Neural cell (in vitro differentiated cells): ENCODE measurements at regions not wholly inside any gene's neighbourhood (a gene's known extent, or its start where the extent isn't known, plus 50 kb on each side); places are given as distances from the start of the nearest gene placed in this dataset.

ENCODE experiments used
- EP300 ChIP-seq: fragments of 450-650 bp; conservative IDR thresholded peaks from 2 replicates; pipeline ENCODE4 v1.6.1; 2014; ENCODE audit warnings: antibody characterized with exemption, mild to moderate bottlenecking, moderate library complexity; ENCODE audit not compliant: poor library complexity, severe bottlenecking
- EZH2 ChIP-seq: fragments of 200-600, 300-800 bp; shearing (Covaris generic), sonication (generic); IDR thresholded peaks from 2 replicates; pipeline ENCODE4 v1.6.1; 2014; ENCODE audit warnings: antibody characterized with exemption, low read length, borderline replicate concordance, mild to moderate bottlenecking; ENCODE audit not compliant: insufficient read depth, poor library complexity, severe bottlenecking
- MXI1 ChIP-seq: fragments of 450-650 bp; conservative IDR thresholded peaks from 2 replicates; pipeline ENCODE4 v1.6.1; 2014; ENCODE audit warnings: antibody characterized with exemption, mild to moderate bottlenecking; ENCODE audit not compliant: poor library complexity, severe bottlenecking
- POLR2AphosphoS5 ChIP-seq: IDR thresholded peaks from 2 replicates; pipeline ENCODE4 v1.6.1; 2012
- TAF1 ChIP-seq: IDR thresholded peaks from 2 replicates; pipeline ENCODE4 v1.6.1; 2012; ENCODE audit warnings: low read depth
- TF ChIP-seq, protein P1 (sequence below): fragments of 450-650 bp; IDR thresholded peaks from 2 replicates; pipeline ENCODE4 v1.5.1; 2014; ENCODE audit warnings: antibody characterized with exemption, mild to moderate bottlenecking, moderate library complexity; ENCODE audit not compliant: poor library complexity, severe bottlenecking
- TF ChIP-seq, protein P2 (sequence below): IDR thresholded peaks from 2 replicates; pipeline ENCODE4 v1.6.1; 2012; ENCODE audit warnings: borderline replicate concordance

DNA sequence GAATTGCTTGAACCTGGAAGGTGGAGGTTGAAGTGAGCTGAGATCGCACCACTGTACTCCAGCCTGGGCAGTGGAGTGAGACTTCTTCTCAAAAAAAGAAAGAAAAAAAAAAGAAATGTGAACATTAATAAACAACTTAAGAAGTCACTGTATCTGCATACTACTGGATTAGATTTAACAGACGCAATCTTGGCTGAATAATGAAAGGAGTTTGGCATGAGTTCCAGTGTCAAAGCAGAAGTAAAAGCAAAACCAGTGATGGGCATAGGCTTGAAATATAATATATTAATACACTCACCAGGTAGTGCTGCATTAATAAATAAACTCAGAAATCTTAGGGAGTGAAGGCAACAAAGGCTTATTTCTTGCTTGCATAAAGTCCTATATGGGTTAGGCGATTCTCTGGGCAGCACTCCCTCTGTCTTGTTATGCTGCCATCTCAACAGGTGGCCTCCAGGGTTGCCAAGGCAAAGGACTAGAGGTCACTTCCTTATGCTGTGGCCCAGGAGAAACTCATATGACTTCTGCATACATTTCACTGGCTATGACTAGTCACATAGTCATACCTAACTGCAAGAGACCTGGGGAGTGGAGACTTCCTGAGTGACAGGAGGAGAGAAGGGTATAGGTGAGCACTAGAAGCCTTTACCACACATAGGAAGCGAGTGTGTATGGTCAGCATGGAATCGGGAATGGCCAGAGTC lies 296.2 kb upstream of the SPRED2 start:
- TF ChIP-seq, protein P1, sequence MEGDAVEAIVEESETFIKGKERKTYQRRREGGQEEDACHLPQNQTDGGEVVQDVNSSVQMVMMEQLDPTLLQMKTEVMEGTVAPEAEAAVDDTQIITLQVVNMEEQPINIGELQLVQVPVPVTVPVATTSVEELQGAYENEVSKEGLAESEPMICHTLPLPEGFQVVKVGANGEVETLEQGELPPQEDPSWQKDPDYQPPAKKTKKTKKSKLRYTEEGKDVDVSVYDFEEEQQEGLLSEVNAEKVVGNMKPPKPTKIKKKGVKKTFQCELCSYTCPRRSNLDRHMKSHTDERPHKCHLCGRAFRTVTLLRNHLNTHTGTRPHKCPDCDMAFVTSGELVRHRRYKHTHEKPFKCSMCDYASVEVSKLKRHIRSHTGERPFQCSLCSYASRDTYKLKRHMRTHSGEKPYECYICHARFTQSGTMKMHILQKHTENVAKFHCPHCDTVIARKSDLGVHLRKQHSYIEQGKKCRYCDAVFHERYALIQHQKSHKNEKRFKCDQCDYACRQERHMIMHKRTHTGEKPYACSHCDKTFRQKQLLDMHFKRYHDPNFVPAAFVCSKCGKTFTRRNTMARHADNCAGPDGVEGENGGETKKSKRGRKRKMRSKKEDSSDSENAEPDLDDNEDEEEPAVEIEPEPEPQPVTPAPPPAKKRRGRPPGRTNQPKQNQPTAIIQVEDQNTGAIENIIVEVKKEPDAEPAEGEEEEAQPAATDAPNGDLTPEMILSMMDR = no peak
- TF ChIP-seq EZH2 (no peak), TAF1 (no peak), POLR2AphosphoS5 (no peak), EP300 (no peak), MXI1 (no peak)
- TF ChIP-seq, protein P2, sequence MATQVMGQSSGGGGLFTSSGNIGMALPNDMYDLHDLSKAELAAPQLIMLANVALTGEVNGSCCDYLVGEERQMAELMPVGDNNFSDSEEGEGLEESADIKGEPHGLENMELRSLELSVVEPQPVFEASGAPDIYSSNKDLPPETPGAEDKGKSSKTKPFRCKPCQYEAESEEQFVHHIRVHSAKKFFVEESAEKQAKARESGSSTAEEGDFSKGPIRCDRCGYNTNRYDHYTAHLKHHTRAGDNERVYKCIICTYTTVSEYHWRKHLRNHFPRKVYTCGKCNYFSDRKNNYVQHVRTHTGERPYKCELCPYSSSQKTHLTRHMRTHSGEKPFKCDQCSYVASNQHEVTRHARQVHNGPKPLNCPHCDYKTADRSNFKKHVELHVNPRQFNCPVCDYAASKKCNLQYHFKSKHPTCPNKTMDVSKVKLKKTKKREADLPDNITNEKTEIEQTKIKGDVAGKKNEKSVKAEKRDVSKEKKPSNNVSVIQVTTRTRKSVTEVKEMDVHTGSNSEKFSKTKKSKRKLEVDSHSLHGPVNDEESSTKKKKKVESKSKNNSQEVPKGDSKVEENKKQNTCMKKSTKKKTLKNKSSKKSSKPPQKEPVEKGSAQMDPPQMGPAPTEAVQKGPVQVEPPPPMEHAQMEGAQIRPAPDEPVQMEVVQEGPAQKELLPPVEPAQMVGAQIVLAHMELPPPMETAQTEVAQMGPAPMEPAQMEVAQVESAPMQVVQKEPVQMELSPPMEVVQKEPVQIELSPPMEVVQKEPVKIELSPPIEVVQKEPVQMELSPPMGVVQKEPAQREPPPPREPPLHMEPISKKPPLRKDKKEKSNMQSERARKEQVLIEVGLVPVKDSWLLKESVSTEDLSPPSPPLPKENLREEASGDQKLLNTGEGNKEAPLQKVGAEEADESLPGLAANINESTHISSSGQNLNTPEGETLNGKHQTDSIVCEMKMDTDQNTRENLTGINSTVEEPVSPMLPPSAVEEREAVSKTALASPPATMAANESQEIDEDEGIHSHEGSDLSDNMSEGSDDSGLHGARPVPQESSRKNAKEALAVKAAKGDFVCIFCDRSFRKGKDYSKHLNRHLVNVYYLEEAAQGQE = no peak
